ENCODE measurements at regions not wholly inside any gene's neighbourhood (a gene's known extent, or its start where the extent isn't known, plus 50 kb on each side); places are given as distances from the start of the nearest gene placed in this dataset.

DNA sequence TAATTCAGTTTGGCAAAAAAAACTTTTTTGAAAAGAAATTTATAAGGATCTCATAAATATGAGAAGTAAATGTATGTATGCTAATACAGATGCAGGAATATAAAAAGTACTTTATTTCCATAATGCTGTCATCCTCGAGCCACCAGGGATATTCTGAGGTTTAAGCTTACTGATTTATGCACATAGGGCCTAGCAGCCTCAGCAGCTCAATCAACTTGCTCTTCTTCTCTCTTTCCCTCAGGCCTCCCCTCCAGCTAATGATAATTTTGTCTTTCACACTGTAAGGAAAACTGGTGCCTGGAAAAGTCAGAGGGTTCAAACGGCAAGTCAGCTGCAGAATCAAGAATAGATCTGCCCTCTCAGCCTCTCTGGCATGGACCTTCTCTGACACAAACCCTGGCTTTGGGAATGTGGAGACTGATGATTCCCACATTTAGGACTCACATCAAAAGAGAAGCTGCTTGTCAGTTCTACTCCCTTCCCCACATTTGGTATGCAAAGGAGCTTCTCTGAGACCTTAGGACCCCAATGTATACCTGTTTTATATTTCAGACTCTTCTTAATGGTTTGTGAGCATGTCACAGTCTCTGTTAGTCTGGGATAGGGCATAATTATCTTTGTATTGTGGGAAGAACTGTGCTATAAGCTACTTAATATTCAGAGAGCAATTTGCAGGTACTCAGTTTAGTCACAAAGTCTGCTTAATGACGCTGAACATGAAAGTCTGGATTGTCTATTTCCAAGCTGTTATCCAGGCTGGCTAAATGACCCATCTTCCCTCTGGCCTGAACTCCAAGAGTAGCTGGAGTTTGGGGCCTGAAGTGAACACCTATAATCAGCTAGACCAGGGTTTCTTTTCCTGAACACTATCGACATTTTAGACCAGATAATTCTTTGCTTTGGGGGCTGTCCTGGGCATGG is 52.1 kb upstream of the DIPK1A start:
- Histone ChIP-seq H3K9me3 (ENCODE audit: control insufficient read depth, low read length) (no peaks in the 10 kb centered on the region), H3K4me3 (ENCODE audit: low read length) (no peak overlapping the region), H3K4me1 (ENCODE audit: control insufficient read depth, insufficient read depth, low read length) (peaks cover 16% of the 10 kb centered on the region), H3K27me3 (replicated peaks; ENCODE audit: control insufficient read depth, insufficient read depth, low read length) (no peaks in the 10 kb centered on the region), H3K36me3 (ENCODE audit: control insufficient read depth, insufficient read depth, low read length, severe bottlenecking) (no peaks in the 10 kb centered on the region), H3K9ac (ENCODE audit: low read length) (no peak overlapping the region)
- DNase-seq (ENCODE audit: low read depth) = no peak

- no peak overlapping the region for H3K4me3 ChIP-seq (ENCODE audit: low read length)
- no peak for DNase-seq (ENCODE audit: low read depth)
- no peak overlapping the region for H3K9ac ChIP-seq (ENCODE audit: low read length)
- H3K27me3 ChIP-seq (replicated peaks; ENCODE audit: control insufficient read depth, insufficient read depth, low read length) = no peaks in the 10 kb centered on the region
- H3K9me3 ChIP-seq (ENCODE audit: control insufficient read depth, low read length) = no peaks in the 10 kb centered on the region
- peaks cover 16% of the 10 kb centered on the region for H3K4me1 ChIP-seq (ENCODE audit: control insufficient read depth, insufficient read depth, low read length)
- no peaks in the 10 kb centered on the region for H3K36me3 ChIP-seq (ENCODE audit: control insufficient read depth, insufficient read depth, low read length, severe bottlenecking)
These were observed 52.9 kb upstream of the DIPK1A start for GRCh38 chr1:93014168-93014567.

DNA sequence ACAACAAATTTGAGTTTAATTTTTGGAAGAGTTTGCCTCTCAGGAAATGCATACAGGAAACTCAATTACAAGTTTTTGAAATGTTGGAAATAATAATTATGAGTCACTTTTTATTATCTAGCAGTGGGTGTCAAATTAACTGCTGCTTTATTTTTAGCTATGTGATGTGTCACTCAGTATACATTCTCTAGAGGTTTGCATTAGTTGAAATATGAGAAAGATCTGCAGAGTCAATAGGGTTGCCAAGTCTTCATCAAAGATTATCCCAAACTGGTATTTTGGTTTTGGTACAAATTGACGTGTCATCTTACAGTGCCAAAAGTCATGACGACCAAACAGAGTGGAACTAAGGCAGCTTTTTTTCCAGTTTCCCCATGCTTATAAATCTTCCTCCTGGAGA is 54.3 kb upstream of the DIPK1A start:
- H3K9ac ChIP-seq (ENCODE audit: low read length) = no peak overlapping the region
- H3K4me1 ChIP-seq (ENCODE audit: control insufficient read depth, insufficient read depth, low read length) = peaks cover 16% of the 10 kb centered on the region
- peak overlapping the region; percentile 57 for H3K4me3 ChIP-seq (ENCODE audit: low read length)
- peak; percentile 27 for DNase-seq (ENCODE audit: low read depth)
- H3K36me3 ChIP-seq (ENCODE audit: control insufficient read depth, insufficient read depth, low read length, severe bottlenecking) = no peaks in the 10 kb centered on the region
- no peaks in the 10 kb centered on the region for H3K27me3 ChIP-seq (replicated peaks; ENCODE audit: control insufficient read depth, insufficient read depth, low read length)
- H3K9me3 ChIP-seq (ENCODE audit: control insufficient read depth, low read length) = no peaks in the 10 kb centered on the region

- no peaks in the 10 kb centered on the region for H3K9me3 ChIP-seq (ENCODE audit: control insufficient read depth, low read length)
- H3K4me3 ChIP-seq (ENCODE audit: low read length) = peak overlapping the region; percentile 57
- H3K27me3 ChIP-seq (replicated peaks; ENCODE audit: control insufficient read depth, insufficient read depth, low read length) = no peaks in the 10 kb centered on the region
- H3K36me3 ChIP-seq (ENCODE audit: control insufficient read depth, insufficient read depth, low read length, severe bottlenecking) = no peaks in the 10 kb centered on the region
- H3K4me1 ChIP-seq (ENCODE audit: control insufficient read depth, insufficient read depth, low read length) = peaks cover 16% of the 10 kb centered on the region
- no peak for DNase-seq (ENCODE audit: low read depth)
- no peak overlapping the region for H3K9ac ChIP-seq (ENCODE audit: low read length)
These were observed 54.9 kb upstream of the DIPK1A start for GRCh38 chr1:93016171-93016570.

GRCh38 chr1:93021539-93022134 is 57.4 kb upstream of the MTF2 start:
- Histone ChIP-seq H3K9ac (ENCODE audit: low read length) (no peak overlapping the region), H3K4me3 (ENCODE audit: low read length) (no peak overlapping the region), H3K36me3 (ENCODE audit: control insufficient read depth, insufficient read depth, low read length, severe bottlenecking) (no peaks in the 10 kb centered on the region), H3K9me3 (ENCODE audit: control insufficient read depth, low read length) (no peaks in the 10 kb centered on the region), H3K4me1 (ENCODE audit: control insufficient read depth, insufficient read depth, low read length) (peaks cover 1% of the 10 kb centered on the region), H3K27me3 (replicated peaks; ENCODE audit: control insufficient read depth, insufficient read depth, low read length) (peaks cover 22% of the 10 kb centered on the region)
- peak; percentile 78 for DNase-seq (ENCODE audit: low read depth)

DNA sequence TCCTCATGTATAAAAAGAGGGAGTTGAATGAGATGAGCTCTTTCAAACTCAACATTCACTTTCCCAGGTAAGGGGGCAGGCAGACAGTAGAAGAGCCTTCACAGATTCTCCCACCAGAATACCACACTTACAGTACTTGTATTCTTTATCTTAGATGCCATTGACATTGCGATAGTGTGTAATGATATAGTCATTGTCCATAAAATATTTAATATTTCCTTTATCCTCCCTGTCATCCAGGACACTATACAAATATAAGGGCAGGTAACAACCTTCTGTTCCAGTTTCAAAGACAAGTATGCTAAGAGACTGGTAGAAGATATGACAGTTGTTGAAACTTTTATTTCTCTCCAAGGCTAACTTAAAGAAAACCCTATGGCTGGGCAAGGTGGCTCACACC is 56.5 kb upstream of the MTF2 start:
- no peak for DNase-seq (ENCODE audit: low read depth)
- Histone ChIP-seq H3K4me3 (ENCODE audit: low read length) (no peak overlapping the region), H3K4me1 (ENCODE audit: control insufficient read depth, insufficient read depth, low read length) (no peaks in the 10 kb centered on the region), H3K36me3 (ENCODE audit: control insufficient read depth, insufficient read depth, low read length, severe bottlenecking) (no peaks in the 10 kb centered on the region), H3K9ac (ENCODE audit: low read length) (no peak overlapping the region), H3K9me3 (ENCODE audit: control insufficient read depth, low read length) (no peaks in the 10 kb centered on the region), H3K27me3 (replicated peaks; ENCODE audit: control insufficient read depth, insufficient read depth, low read length) (peaks cover 30% of the 10 kb centered on the region)

DNA sequence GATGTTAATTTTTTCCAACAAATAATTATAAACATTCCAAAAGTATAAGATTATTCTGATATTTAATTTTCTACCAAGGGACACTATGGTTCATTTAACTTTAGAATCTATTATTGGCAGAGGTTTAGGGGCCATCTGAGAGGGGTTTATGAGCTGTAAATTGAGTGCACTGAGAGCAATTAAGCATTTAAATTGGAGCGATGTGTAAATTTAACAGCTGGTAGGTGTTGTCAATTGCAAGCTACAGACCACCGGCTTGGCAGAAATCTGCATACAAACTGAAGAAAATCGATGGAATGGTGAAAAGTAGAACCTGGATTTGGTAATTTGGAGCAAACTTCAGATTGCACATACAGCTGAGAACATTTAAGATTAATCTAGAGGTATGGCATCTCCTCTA is 55.8 kb upstream of the MTF2 start:
- Histone ChIP-seq H3K36me3 (ENCODE audit: control insufficient read depth, insufficient read depth, low read length, severe bottlenecking) (no peaks in the 10 kb centered on the region), H3K4me3 (ENCODE audit: low read length) (no peak overlapping the region), H3K9ac (ENCODE audit: low read length) (no peak overlapping the region), H3K27me3 (replicated peaks; ENCODE audit: control insufficient read depth, insufficient read depth, low read length) (peaks cover 35% of the 10 kb centered on the region), H3K4me1 (ENCODE audit: control insufficient read depth, insufficient read depth, low read length) (no peaks in the 10 kb centered on the region), H3K9me3 (ENCODE audit: control insufficient read depth, low read length) (no peaks in the 10 kb centered on the region)
- no peak for DNase-seq (ENCODE audit: low read depth)

- no peak overlapping the region for H3K4me3 ChIP-seq (ENCODE audit: low read length)
- H3K9ac ChIP-seq (ENCODE audit: low read length) = no peak overlapping the region
- H3K36me3 ChIP-seq (ENCODE audit: control insufficient read depth, insufficient read depth, low read length, severe bottlenecking) = no peaks in the 10 kb centered on the region
- no peak for DNase-seq (ENCODE audit: low read depth)
- H3K4me1 ChIP-seq (ENCODE audit: control insufficient read depth, insufficient read depth, low read length) = no peaks in the 10 kb centered on the region
- H3K9me3 ChIP-seq (ENCODE audit: control insufficient read depth, low read length) = no peaks in the 10 kb centered on the region
- peaks cover 46% of the 10 kb centered on the region for H3K27me3 ChIP-seq (replicated peaks; ENCODE audit: control insufficient read depth, insufficient read depth, low read length)
These were observed 53.5 kb upstream of the MTF2 start for GRCh38 chr1:93025572-93025971.

GRCh38 chr1:93028542-93028941 is 50.5 kb upstream of the MTF2 start:
- H3K9me3 ChIP-seq (ENCODE audit: control insufficient read depth, low read length) = no peaks in the 10 kb centered on the region
- no peak for DNase-seq (ENCODE audit: low read depth)

More at GRCh38 chr1:93028542-93028941, 50.5 kb upstream of the MTF2 start:
- H3K27me3 ChIP-seq (replicated peaks; ENCODE audit: control insufficient read depth, insufficient read depth, low read length) = peaks cover 44% of the 10 kb centered on the region
- H3K36me3 ChIP-seq (ENCODE audit: control insufficient read depth, insufficient read depth, low read length, severe bottlenecking) = no peaks in the 10 kb centered on the region
- no peaks in the 10 kb centered on the region for H3K4me1 ChIP-seq (ENCODE audit: control insufficient read depth, insufficient read depth, low read length)
- no peak overlapping the region for H3K4me3 ChIP-seq (ENCODE audit: low read length)
- H3K9ac ChIP-seq (ENCODE audit: low read length) = no peak overlapping the region
